Nephron progenitor cell (in vitro differentiated cells): ENCODE measurements at regions not wholly inside any gene's neighbourhood (a gene's known extent, or its start where the extent isn't known, plus 50 kb on each side); places are given as distances from the start of the nearest gene placed in this dataset.

Source experiments
- DNase-seq: peaks from one replicate; pipeline ENCODE4 v3.0.0; 2021
- H3K27ac Mint-ChIP-seq: 2 replicates; pipeline ENCODE4 v1.8.0; 2021; ENCODE audit warnings: mild to moderate bottlenecking, moderate library complexity, mixed read lengths
- H3K27me3 Mint-ChIP-seq: 2 replicates; pipeline ENCODE4 v1.8.0; 2021; ENCODE audit warnings: mild to moderate bottlenecking, low read depth, mixed read lengths; ENCODE audit not compliant: poor library complexity
- H3K36me3 Mint-ChIP-seq: 2 replicates; pipeline ENCODE4 v1.8.0; 2021; ENCODE audit warnings: low read depth, mixed read lengths
- H3K4me1 Mint-ChIP-seq: 2 replicates; pipeline ENCODE4 v1.8.0; 2021; ENCODE audit warnings: mixed read lengths
- H3K4me3 Mint-ChIP-seq: 2 replicates; pipeline ENCODE4 v1.8.0; 2021; ENCODE audit warnings: mild to moderate bottlenecking, moderate library complexity, mixed read lengths
- H3K9me3 Mint-ChIP-seq: 2 replicates; pipeline ENCODE4 v1.8.0; 2021; ENCODE audit warnings: mild to moderate bottlenecking, moderate library complexity, mixed read lengths
- TF ChIP-seq, protein P1 (sequence below): fragments of 200-600 bp; sonication (generic); IDR thresholded peaks from 2 replicates; pipeline ENCODE4 v1.5.0; 2021; ENCODE audit warnings: antibody characterized with exemption

DNA sequence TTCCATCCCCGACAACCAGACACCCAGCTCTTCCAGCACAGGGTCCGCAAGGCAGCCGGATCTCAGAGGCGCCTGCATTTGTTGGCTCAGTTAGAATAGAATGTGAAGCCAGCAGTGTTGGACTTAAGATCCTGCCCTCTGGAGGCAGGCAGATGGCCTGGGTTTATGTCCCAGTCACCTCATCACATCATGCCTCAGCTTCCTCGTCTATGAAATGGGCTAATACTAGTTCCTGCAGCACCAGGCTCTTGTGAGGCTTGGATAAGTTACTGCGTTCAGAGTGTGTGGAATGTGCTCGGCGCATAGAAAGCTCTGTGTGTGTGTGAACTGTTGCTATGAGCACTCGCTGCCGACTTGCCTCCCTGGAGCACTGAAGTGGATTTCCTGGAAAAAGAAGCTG is 202.5 kb upstream of the GPR26 start:
- no peak overlapping the region for H3K4me3 Mint-ChIP-seq
- H3K27ac Mint-ChIP-seq = no peak overlapping the region
- H3K36me3 Mint-ChIP-seq = no peaks in the 10 kb centered on the region
- DNase-seq = no peak
- peaks cover 31% of the 10 kb centered on the region for H3K4me1 Mint-ChIP-seq
- H3K9me3 Mint-ChIP-seq = no peaks in the 10 kb centered on the region
- TF ChIP-seq, protein P1, sequence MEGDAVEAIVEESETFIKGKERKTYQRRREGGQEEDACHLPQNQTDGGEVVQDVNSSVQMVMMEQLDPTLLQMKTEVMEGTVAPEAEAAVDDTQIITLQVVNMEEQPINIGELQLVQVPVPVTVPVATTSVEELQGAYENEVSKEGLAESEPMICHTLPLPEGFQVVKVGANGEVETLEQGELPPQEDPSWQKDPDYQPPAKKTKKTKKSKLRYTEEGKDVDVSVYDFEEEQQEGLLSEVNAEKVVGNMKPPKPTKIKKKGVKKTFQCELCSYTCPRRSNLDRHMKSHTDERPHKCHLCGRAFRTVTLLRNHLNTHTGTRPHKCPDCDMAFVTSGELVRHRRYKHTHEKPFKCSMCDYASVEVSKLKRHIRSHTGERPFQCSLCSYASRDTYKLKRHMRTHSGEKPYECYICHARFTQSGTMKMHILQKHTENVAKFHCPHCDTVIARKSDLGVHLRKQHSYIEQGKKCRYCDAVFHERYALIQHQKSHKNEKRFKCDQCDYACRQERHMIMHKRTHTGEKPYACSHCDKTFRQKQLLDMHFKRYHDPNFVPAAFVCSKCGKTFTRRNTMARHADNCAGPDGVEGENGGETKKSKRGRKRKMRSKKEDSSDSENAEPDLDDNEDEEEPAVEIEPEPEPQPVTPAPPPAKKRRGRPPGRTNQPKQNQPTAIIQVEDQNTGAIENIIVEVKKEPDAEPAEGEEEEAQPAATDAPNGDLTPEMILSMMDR = no peak
- H3K27me3 Mint-ChIP-seq = peaks cover 44% of the 10 kb centered on the region

- DNase-seq = no peak
- Mint-ChIP-seq H3K27me3 (peaks cover 43% of the 10 kb centered on the region), H3K27ac (no peak overlapping the region), H3K36me3 (no peaks in the 10 kb centered on the region), H3K9me3 (no peaks in the 10 kb centered on the region), H3K4me3 (no peak overlapping the region), H3K4me1 (peaks cover 30% of the 10 kb centered on the region)
- TF ChIP-seq, protein P1 = no peak
Measured at GRCh38 chr10:123464430-123465323, 201.5 kb upstream of the GPR26 start.

- Mint-ChIP-seq H3K27ac (no peak overlapping the region), H3K4me1 (peaks cover 41% of the 10 kb centered on the region), H3K9me3 (no peaks in the 10 kb centered on the region)
Measured at GRCh38 chr10:123470336-123470921, 195.7 kb upstream of the GPR26 start.

DNA sequence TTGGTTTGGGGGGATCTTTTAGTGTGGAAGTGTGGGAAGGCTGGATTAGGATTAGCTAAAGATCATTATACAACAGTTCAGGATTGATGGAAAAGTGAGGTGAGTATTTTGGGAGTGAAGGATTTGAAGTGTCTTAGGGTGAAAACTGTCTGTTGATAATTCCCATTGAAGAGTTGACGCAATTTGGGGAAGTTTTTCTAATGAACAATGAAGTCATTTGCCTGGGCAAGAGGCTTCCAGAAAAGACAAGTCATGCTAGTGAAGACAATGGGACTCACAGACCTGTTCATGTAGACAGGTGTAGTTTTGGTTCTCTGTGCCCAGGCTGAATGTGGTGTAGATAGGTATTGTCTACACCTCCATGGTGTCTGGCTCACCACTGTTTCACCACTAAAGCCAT is 194.3 kb upstream of the GPR26 start:
- Mint-ChIP-seq H3K4me3 (no peak overlapping the region), H3K27ac (no peak overlapping the region), H3K4me1 (peaks cover 54% of the 10 kb centered on the region), H3K36me3 (no peaks in the 10 kb centered on the region), H3K27me3 (peaks cover 32% of the 10 kb centered on the region), H3K9me3 (no peaks in the 10 kb centered on the region)
- TF ChIP-seq, protein P1 = no peak
- DNase-seq = no peak

More at GRCh38 chr10:123470336-123470921, 195.7 kb upstream of the GPR26 start:
- H3K4me3 Mint-ChIP-seq = no peak overlapping the region
- DNase-seq = no peak
- TF ChIP-seq, protein P1 = no peak
- H3K27me3 Mint-ChIP-seq = peaks cover 25% of the 10 kb centered on the region
- no peaks in the 10 kb centered on the region for H3K36me3 Mint-ChIP-seq

GRCh38 chr10:123472606-123473005 is 193.5 kb upstream of the GPR26 start:
- Mint-ChIP-seq H3K4me1 (peaks cover 54% of the 10 kb centered on the region), H3K27ac (no peak overlapping the region), H3K9me3 (no peaks in the 10 kb centered on the region), H3K4me3 (no peak overlapping the region), H3K36me3 (no peaks in the 10 kb centered on the region), H3K27me3 (peaks cover 32% of the 10 kb centered on the region)
- DNase-seq = peak; percentile 76
- TF ChIP-seq, protein P1 = no peak
